ENCODE measurements at regions not wholly inside any gene's neighbourhood (a gene's known extent, or its start where the extent isn't known, plus 50 kb on each side); places are given as distances from the start of the nearest gene placed in this dataset.

DNA sequence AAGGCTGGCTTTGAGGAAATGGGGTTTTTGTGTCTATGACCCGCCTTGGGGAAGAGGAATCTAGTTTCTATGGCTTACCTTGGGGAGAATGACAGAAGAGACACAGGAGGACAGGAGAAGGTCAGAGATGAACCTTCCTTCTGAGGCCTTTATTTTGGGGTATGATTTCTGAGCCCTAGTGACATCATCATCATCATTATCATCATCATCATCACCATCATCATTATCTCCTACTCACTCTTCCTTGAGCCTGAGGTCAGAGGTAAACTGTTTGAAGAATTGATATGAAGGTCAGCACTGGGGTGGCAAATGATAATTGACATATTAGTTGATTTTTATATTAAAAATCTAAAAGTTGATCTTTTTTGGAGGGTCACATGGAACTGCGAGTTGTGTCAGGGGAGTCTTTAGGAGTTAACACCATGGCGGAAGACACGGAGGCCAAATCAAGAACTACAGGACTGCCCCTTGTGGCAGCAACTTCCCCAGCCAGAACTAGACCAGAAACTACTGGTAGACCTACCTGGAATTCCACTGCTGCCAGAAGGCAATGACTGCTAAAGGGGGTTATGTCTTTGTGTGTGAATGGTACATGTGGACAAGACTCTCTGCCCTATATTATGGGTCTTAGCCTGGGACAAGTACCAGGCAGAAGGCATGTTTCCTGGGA is 49.8 kb upstream of the WLS start:
- Histone ChIP-seq H3K27ac (ENCODE audit: low read depth, low read length) (no peak overlapping the region), H3K36me3 (ENCODE audit: control insufficient read depth in 2 of 4, insufficient read depth in 4 of 4, low read length in 3 of 4) (no peaks in the 10 kb centered on the region), H4K91ac (replicated peaks; ENCODE audit: insufficient read length, low read length) (no peak overlapping the region), H3K9ac (replicated peaks in 1 of 4; ENCODE audit: extremely low read depth in 1 of 4, low read depth in 3 of 4, low read length in 3 of 4) (peak overlapping the region in 1 of 4 experiments; percentile 8; a peak in 1 of 7 replicates), H4K5ac (ENCODE audit: insufficient read length, low read depth, low read length) (no peak overlapping the region), H2AK5ac (ENCODE audit: low read depth, low read length) (no peak overlapping the region), H3K23me2 (ENCODE audit: low read depth, low read length) (peaks cover 3% of the 10 kb centered on the region; the same call in 1 of the 2 replicates), H2BK12ac (ENCODE audit: low read depth, low read length) (no peak overlapping the region; the same call in 1 of the 2 replicates), H3K79me2 (ENCODE audit: control insufficient read depth in 1 of 2, insufficient read depth in 2 of 2, low read length in 2 of 2) (no peaks in the 10 kb centered on the region), H3K4me1 (replicated peaks in 1 of 4; ENCODE audit: control insufficient read depth in 3 of 4, insufficient read depth in 4 of 4, low read length in 3 of 4) (no peaks in the 10 kb centered on the region; a peak in 1 of 7 replicates), H3K4ac (replicated peaks; ENCODE audit: insufficient read length, low read depth, low read length) (no peak overlapping the region), H3K9me3 (ENCODE audit: insufficient read depth in 2 of 2, low read depth in 1 of 2, low read length in 1 of 2) (no peaks in the 10 kb centered on the region), H3K27me3 (replicated peaks in 1 of 4; ENCODE audit: control insufficient read depth in 3 of 4, extremely low read depth in 1 of 4, insufficient read depth in 3 of 4, low read length in 3 of 4) (peaks cover 17 to 25% (median 19%) of the 10 kb centered on the region in 4 experiments), H3K56ac (replicated peaks; ENCODE audit: insufficient read length, low read depth, low read length) (no peak overlapping the region), H2BK20ac (ENCODE audit: low read length) (no peak overlapping the region), H3K4me2 (ENCODE audit: insufficient read depth in 1 of 2, low read depth in 2 of 2, low read length in 2 of 2) (no peak overlapping the region), H2BK15ac (ENCODE audit: low read length) (no peak overlapping the region), H3K79me1 (ENCODE audit: low read depth, low read length) (no peaks in the 10 kb centered on the region), H2BK120ac (replicated peaks; ENCODE audit: low read depth, low read length) (no peak overlapping the region), H4K20me1 (replicated peaks in 1 of 2; ENCODE audit: control insufficient read depth in 1 of 2, insufficient read depth in 2 of 2, low read length in 2 of 2) (peaks cover 0 to 2% of the 10 kb centered on the region in 2 experiments), H3K23ac (ENCODE audit: insufficient read length) (no peak overlapping the region), H3K18ac (ENCODE audit: extremely low read depth, low read length) (no peak overlapping the region), H3K14ac (ENCODE audit: insufficient read length) (no peak overlapping the region), H2AFZ (ENCODE audit: low read length) (no peak overlapping the region), H4K8ac (ENCODE audit: extremely low read depth, insufficient read depth, low read length) (no peak overlapping the region), H3K4me3 (ENCODE audit: extremely low read depth in 1 of 4, insufficient read depth in 2 of 4, low read depth in 3 of 4, low read length in 4 of 4) (no peak overlapping the region), H2BK5ac (ENCODE audit: low read depth, low read length) (no peak overlapping the region)
- 80% methylated on average over 4 of the region's 4 CpGs; no CpG with 5 or more reads in 1 of the 2 experiments for WGBS, 2 experiments (ENCODE audit: extremely low coverage in 1 of 2, insufficient coverage in 1 of 2, insufficient read length in 1 of 2, insufficient replicate concordance in 2 of 2, low coverage in 1 of 2, low lambda C conversion rate in 2 of 2, missing lambda C conversion rate in 1 of 2)
- POLR2A ChIA-PET (ENCODE audit: partially characterized antibody): no interaction called here
- no peak for DNase-seq (ENCODE audit: low read depth in 1 of 2, low spot score in 2 of 2)
- no peak for FAIRE-seq
- CTCF ChIA-PET (ENCODE audit: partially characterized antibody): interaction anchor here (0.7 to 1.0 kb wide), 5 partner anchors 31 to 60 kb away, joined by 3 to 5 read pairs (median 3); no protein-coding TSS in a partner anchor
- TF ChIP-seq TEAD4 (IDR thresholded peaks at IDR 0.05; ENCODE audit: low read depth, low read length) (peak; percentile 42; the same call in 1 of the 2 replicates), RBBP5 (IDR thresholded peaks at IDR 0.05; ENCODE audit: borderline replicate concordance, low read depth, low read length) (no peak), RAD21 (IDR thresholded peaks at IDR 0.05 in 1 of 2, conservative IDR thresholded peaks at IDR 0.05 in 1 of 2; ENCODE audit: low read depth in 2 of 2, low read length in 2 of 2) (peak; percentile 34 to 42), ASH2L (IDR thresholded peaks at IDR 0.05; ENCODE audit: low read length) (no peak)
- TF ChIP-seq, protein P1, sequence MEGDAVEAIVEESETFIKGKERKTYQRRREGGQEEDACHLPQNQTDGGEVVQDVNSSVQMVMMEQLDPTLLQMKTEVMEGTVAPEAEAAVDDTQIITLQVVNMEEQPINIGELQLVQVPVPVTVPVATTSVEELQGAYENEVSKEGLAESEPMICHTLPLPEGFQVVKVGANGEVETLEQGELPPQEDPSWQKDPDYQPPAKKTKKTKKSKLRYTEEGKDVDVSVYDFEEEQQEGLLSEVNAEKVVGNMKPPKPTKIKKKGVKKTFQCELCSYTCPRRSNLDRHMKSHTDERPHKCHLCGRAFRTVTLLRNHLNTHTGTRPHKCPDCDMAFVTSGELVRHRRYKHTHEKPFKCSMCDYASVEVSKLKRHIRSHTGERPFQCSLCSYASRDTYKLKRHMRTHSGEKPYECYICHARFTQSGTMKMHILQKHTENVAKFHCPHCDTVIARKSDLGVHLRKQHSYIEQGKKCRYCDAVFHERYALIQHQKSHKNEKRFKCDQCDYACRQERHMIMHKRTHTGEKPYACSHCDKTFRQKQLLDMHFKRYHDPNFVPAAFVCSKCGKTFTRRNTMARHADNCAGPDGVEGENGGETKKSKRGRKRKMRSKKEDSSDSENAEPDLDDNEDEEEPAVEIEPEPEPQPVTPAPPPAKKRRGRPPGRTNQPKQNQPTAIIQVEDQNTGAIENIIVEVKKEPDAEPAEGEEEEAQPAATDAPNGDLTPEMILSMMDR (IDR thresholded peaks at IDR 0.05; ENCODE audit: control extremely low read depth in 1 of 3, insufficient read depth in 1 of 3, low read depth in 1 of 3, low read length in 3 of 3): peak; percentile 35 to 54 (median 46)
- TF ChIP-seq, protein P2, sequence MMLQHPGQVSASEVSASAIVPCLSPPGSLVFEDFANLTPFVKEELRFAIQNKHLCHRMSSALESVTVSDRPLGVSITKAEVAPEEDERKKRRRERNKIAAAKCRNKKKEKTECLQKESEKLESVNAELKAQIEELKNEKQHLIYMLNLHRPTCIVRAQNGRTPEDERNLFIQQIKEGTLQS (IDR thresholded peaks at IDR 0.05; ENCODE audit: insufficient read depth, low read depth, low read length): no peak
